Left lung (tissue), 4 donors: ENCODE measurements at regions not wholly inside any gene's neighbourhood (a gene's known extent, or its start where the extent isn't known, plus 50 kb on each side); places are given as distances from the start of the nearest gene placed in this dataset.

Experiments
- ATAC-seq: fragments of 200-7000 bp; cut with Tn5 transposase; one replicate; pipeline ENCODE4 v1.9.1; 2020; ENCODE audit warnings: moderate library complexity
- DNase-seq, 4 donors: peaks; one replicate each; pipeline ENCODE4 v3.0.0-alpha.2; 2013 to 2020
- H3K27ac ChIP-seq, 2 donors: fragments of 200-600 bp; sonication (generic) in 1 of 2; one replicate each; pipeline versions ENCODE4 v1.5.0 to v1.8.0; 2020 to 2021
- H3K27me3 ChIP-seq, 2 donors: fragments of 200-600 bp; sonication (generic) in 1 of 2; one replicate each; pipeline versions ENCODE4 v1.5.0 to v1.8.0; 2020 to 2021
- H3K36me3 ChIP-seq, 2 donors: fragments of 200-600 bp; sonication (generic) in 1 of 2; one replicate each; pipeline versions ENCODE4 v1.5.0 to v1.8.0; 2020 to 2021
- H3K4me1 ChIP-seq, 2 donors: fragments of 200-600 bp; one replicate each; pipeline ENCODE4 v1.8.0; 2021
- H3K4me3 ChIP-seq, 2 donors: fragments of 200-600 bp; sonication (generic) in 1 of 2; one replicate each; pipeline versions ENCODE4 v1.5.0 to v1.8.0; 2020 to 2021; ENCODE audit warnings: mild to moderate bottlenecking in 1 of 2
- H3K9me3 ChIP-seq, 2 donors: fragments of 200-600 bp; sonication (generic) in 1 of 2; one replicate each; pipeline versions ENCODE4 v1.5.0 to v1.8.0; 2020 to 2021
- intact Hi-C, 2 donors: fragments of 100-400 bp; cut with DNase I; formaldehyde crosslinking; loops; one replicate each; pipeline versions ENCODE4 v1.11.2 to v1.14.2; 2022
- TF ChIP-seq, protein P1 (sequence below), 2 donors: fragments of 200-600 bp; sonication (generic) in 1 of 2; IDR thresholded peaks; one replicate each; pipeline versions ENCODE4 v1.5.0 to v1.8.0; 2021; ENCODE audit warnings: antibody characterized with exemption in 2 of 2
- donor health status: DM: no; HTN: yes; CAD: no.
- donor health status: DM: no; HTN: no; CAD: no.

DNA sequence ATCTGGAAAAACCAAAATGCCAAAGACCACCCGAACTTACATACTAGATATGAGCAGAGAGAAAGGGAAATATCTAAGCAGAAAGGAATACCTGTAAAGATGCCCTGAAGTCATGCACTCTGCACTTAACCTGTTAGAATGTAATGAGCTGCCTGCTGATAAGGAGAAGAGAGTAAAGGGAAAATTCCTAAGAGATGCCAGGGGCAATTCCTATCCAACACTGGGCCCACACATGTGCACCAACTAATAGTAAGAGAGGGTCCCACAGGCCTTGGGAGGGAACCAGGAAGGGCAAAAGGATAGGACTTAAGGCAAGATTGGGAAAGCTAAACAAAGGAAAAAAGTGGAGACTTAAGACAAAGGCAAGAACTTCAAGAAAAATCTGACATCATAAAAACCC is 189.5 kb downstream of the NSUN3 start:
- H3K4me3 ChIP-seq, result no peak overlapping the region
- no peaks in the 10 kb centered on the region for H3K36me3 ChIP-seq
- TF ChIP-seq, protein P1, sequence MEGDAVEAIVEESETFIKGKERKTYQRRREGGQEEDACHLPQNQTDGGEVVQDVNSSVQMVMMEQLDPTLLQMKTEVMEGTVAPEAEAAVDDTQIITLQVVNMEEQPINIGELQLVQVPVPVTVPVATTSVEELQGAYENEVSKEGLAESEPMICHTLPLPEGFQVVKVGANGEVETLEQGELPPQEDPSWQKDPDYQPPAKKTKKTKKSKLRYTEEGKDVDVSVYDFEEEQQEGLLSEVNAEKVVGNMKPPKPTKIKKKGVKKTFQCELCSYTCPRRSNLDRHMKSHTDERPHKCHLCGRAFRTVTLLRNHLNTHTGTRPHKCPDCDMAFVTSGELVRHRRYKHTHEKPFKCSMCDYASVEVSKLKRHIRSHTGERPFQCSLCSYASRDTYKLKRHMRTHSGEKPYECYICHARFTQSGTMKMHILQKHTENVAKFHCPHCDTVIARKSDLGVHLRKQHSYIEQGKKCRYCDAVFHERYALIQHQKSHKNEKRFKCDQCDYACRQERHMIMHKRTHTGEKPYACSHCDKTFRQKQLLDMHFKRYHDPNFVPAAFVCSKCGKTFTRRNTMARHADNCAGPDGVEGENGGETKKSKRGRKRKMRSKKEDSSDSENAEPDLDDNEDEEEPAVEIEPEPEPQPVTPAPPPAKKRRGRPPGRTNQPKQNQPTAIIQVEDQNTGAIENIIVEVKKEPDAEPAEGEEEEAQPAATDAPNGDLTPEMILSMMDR (IDR thresholded peaks at IDR 0.05), result no peak
- ATAC-seq (no peak), DNase-seq (no peak)
- no peaks in the 10 kb centered on the region for H3K4me1 ChIP-seq
- no peak overlapping the region for H3K27ac ChIP-seq
- H3K27me3 ChIP-seq, result no peaks in the 10 kb centered on the region
- no peaks in the 10 kb centered on the region for H3K9me3 ChIP-seq
- intact Hi-C loops, result no loop called here

DNA sequence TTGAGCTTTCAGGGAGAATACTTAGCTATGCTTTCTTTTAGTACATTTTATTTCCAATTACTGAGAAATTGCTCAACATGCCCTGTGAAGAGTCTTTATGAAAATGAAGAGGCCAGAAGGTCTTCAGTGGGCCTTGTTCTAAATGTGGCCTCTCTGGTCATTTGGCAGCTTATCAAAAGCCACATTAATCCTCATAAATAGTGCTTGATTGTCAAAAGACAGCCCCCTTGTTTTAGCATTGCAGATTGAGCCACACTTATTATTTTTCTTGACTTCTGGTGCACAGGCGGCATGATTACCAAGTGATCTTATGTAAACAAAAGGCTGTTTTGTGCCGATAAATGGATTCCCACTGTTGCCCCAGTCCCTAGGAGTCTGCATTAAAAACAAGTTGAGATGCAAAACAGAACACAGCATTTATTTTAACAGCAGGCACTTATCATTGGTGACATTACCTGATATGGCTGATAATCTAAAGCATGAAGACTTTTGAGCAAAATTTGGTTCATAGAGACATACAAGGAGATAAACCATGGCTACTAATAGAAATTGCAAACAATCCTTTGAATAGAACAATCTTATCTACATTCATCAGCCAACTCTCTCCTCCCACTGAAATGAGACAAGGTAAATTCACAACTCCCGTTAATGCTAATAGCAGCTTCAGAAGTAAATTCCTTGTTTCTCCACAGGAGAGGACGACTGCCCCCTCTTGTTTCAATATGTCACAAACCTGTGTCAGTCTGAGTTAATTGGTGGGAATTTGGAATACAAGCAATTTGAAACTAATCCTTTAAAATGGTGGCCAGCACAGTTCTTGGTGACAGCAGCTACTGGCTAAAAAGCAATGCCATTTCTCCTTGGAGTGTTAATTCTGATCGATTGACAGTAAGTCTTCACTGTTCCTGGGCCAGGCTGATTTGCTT is 194.3 kb downstream of the NSUN3 start:
- Histone ChIP-seq H3K4me3 (no peak overlapping the region), H3K36me3 (no peaks in the 10 kb centered on the region), H3K9me3 (no peaks in the 10 kb centered on the region), H3K27ac (no peak overlapping the region), H3K27me3 (no peaks in the 10 kb centered on the region), H3K4me1 (no peaks in the 10 kb centered on the region)
- TF ChIP-seq, protein P1 (IDR thresholded peaks at IDR 0.05), result no peak
- DNase-seq (no peak), ATAC-seq (no peak)
- intact Hi-C loops, result no loop called here

DNA sequence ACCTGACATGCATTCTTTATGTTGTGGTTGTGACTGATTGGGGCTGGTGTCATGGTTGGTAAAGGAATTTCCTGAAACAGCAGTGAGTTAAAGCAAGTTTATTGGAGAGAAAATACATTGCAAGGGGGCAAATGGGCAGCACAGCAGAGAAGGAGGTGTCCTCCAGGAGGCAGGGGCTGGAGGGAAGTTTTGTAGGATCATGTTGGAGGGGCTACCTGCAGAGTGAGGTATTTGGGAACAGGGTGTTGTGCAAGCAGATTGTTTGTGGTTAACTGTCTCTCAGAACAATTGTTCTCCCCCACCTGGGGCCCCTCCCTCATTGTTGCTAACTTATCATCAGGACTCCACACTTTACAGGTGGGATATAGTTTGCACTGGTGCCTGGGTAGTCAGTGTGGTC is 196.0 kb downstream of the NSUN3 start:
- Histone ChIP-seq H3K36me3 (no peaks in the 10 kb centered on the region), H3K4me3 (no peak overlapping the region), H3K27me3 (no peaks in the 10 kb centered on the region), H3K4me1 (no peaks in the 10 kb centered on the region), H3K27ac (no peak overlapping the region), H3K9me3 (no peaks in the 10 kb centered on the region)
- ATAC-seq, result no peak
- intact Hi-C loops, result no loop called here
- TF ChIP-seq, protein P1 (IDR thresholded peaks at IDR 0.05), result no peak
- no peak for DNase-seq

DNA sequence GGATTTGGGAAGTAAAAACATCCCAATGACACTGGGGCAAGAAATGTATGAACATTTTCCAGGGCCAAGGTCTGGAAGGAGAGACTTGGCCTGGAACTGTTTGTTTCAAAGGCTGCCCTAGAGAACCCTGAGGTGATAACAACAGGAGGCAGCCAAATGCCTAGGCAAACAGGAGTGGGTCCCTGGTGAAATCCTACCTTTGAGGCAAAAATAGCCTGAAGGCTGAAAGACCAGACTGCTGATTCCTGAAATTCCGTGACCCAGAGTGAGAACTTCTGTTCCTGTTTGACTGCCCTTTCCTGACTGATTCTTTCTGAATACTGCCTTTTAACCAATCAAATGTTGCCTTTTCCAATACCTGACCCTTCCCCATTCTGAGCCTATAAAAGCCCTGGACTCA is 196.4 kb downstream of the NSUN3 start:
- Histone ChIP-seq H3K9me3 (no peaks in the 10 kb centered on the region), H3K27ac (no peak overlapping the region), H3K4me3 (no peak overlapping the region), H3K4me1 (no peaks in the 10 kb centered on the region), H3K27me3 (no peaks in the 10 kb centered on the region), H3K36me3 (no peaks in the 10 kb centered on the region)
- DNase-seq, result no peak
- TF ChIP-seq, protein P1 (IDR thresholded peaks at IDR 0.05), result no peak
- intact Hi-C loops, result no loop called here
- no peak for ATAC-seq

DNA sequence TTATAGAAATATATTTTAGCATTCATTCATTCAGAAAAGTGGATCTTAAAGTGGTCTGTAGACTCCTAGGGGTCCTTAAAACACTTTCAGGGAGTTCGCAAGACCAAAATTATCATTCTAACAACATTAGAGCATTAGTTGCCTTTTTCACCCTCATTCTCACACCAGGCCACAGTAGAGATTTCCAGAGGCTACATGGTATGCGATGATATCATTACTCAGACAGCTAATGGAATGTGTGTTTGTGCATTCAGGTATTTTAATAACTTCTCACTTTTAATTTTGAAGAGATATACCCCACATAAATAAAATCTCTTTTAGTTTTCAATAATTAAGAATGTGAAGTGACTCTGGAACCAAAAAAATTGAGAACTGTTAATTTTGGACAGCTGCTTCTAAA is 206.9 kb downstream of the NSUN3 start:
- TF ChIP-seq, protein P1 (IDR thresholded peaks at IDR 0.05), result no peak

More for the DNA sequence above, 206.9 kb downstream of the NSUN3 start:
- no peaks in the 10 kb centered on the region for H3K27me3 ChIP-seq
- H3K36me3 ChIP-seq, result no peaks in the 10 kb centered on the region
- ATAC-seq (no peak), DNase-seq (no peak)
- H3K4me1 ChIP-seq, result no peaks in the 10 kb centered on the region
- no peaks in the 10 kb centered on the region for H3K9me3 ChIP-seq
- intact Hi-C loops, result no loop called here
- no peak overlapping the region for H3K27ac ChIP-seq
- no peak overlapping the region for H3K4me3 ChIP-seq
